ENCODE measurements at regions not wholly inside any gene's neighbourhood (a gene's known extent, or its start where the extent isn't known, plus 50 kb on each side); places are given as distances from the start of the nearest gene placed in this dataset.
"Not testable (repeated sequence)": the region's sequence is repeated elsewhere in the genome, so short reads cannot be mapped to it uniquely, and the experiment has no call there.

DNA sequence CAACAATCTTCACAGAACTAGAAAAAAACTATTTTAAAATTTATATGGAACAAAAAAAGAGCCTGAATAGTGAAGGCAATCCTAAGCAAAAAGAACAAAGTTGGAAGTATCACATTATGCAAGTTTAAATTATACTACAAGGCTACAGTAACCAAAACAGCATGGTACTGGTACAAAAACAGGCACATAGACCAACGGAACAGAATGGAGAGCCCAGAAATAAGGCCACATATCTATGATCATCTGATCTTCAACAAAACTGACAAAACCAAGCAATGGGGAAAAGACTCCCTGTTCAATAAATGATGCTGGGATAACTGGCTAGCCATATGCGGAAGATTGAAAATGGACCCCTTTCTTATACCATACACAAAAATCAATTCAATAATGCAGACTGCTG, 74.4 kb upstream of the RTN4 start:
- DNase-seq (ENCODE audit: low read depth); H3K4me3 ChIP-seq (ENCODE audit: low read depth, low read length): not testable (repeated sequence)

DNA sequence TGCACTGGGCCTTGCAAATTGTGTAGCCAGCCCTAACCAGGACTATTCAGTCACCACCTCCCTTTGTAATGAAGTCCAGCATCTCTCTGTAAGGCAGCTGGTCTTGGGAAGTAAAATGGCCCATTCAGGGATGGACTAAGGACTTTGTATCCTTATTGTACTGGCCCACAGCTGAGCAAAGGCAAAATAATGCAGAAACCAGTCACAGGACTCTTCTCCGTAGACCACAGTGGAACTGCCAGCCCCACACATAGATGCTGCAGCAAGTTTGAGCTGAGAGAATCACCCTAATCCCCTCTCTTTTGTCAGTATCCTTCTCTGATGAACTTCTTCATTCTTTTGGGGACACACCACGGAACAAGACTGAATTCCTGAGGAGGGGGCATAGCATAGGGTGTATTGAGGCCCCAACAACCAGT, 73.6 kb upstream of the RTN4 start:
- DNase-seq (ENCODE audit: low read depth): no peak
- TF ChIP-seq, protein P1, sequence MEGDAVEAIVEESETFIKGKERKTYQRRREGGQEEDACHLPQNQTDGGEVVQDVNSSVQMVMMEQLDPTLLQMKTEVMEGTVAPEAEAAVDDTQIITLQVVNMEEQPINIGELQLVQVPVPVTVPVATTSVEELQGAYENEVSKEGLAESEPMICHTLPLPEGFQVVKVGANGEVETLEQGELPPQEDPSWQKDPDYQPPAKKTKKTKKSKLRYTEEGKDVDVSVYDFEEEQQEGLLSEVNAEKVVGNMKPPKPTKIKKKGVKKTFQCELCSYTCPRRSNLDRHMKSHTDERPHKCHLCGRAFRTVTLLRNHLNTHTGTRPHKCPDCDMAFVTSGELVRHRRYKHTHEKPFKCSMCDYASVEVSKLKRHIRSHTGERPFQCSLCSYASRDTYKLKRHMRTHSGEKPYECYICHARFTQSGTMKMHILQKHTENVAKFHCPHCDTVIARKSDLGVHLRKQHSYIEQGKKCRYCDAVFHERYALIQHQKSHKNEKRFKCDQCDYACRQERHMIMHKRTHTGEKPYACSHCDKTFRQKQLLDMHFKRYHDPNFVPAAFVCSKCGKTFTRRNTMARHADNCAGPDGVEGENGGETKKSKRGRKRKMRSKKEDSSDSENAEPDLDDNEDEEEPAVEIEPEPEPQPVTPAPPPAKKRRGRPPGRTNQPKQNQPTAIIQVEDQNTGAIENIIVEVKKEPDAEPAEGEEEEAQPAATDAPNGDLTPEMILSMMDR (IDR thresholded peaks at IDR 0.05; ENCODE audit: control insufficient read depth, extremely low read depth, insufficient read depth): no peak
- H3K4me3 ChIP-seq (ENCODE audit: low read depth, low read length): no peak overlapping the region

DNA sequence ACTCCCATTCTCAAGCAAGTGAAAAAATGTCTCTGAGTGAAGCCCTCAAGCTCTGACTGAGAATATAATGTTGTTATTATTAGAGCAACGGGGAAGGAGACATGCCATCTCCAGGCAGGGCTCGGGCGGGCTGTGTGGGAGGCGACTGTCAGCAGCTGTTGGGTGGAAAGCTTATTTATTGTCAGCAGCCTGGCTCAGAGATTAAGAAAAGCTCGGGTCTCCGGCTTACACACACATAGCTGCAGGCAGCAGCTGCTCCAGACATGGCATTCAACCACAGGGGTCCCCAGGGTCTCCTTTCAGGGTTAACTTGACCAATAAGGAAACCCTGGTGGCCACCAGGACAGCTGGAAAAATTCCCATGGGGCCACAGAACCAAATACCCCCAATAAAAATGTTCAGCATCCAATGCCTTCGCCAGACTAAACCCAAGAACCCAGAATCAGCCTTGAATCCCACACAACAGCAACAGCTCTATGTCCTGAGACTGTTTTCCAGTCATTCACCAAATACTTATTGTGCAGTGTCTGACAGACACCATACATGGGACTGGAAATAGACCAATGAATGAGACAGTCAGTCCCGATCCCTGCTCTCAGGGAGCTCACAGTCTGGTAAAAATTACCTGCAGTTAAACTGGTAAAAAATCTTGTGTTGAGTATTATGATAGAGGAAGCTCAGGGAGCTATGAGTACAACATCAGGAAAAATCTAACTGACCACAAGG, 70.5 kb upstream of the RTN4 start:
- DNase-seq (ENCODE audit: low read depth): no peak
- TF ChIP-seq, protein P1 (IDR thresholded peaks at IDR 0.05; ENCODE audit: control insufficient read depth, extremely low read depth, insufficient read depth): no peak
- no peak overlapping the region for H3K4me3 ChIP-seq (ENCODE audit: low read depth, low read length)

DNA sequence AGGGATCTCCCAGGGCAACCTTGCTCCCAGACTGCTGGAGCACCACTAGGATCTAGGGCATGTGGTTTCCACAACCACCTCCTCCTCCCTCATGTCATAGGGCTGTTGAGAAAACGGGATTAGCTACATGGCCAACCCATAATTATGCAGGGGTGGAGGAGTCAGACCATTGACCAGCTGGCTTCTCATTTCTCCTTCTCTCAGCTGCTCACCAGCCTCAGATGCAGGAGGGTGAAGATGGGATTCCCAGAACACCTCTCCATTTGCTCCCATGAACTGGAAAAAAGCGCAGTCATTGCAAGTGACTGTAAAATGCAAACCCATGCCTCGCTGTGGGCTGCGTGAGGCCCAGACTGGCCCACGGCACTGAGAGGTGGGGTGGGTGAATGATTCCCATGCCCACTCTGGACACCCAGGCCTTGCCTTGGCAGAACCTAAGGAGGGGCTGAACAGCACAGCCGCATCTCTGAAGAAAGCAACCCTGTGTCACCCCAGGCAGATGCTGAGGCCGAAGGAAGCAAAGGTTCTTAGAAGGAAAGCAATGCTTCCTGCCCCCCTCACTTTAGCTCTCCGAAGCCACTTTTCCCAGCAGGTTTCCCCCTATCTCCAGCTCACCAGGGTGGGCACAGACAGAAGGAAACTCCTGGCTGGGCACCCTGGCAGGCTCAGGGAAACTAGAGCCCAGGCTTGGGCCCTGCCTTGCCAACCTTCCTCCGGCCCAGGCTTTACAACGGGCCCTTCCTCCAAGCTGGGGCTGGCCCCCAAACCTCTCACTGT, 69.6 kb upstream of the RTN4 start:
- no peak overlapping the region for H3K4me3 ChIP-seq (ENCODE audit: low read depth, low read length)
- DNase-seq (ENCODE audit: low read depth): no peak
- TF ChIP-seq, protein P1 (IDR thresholded peaks at IDR 0.05; ENCODE audit: control insufficient read depth, extremely low read depth, insufficient read depth): no peak

DNA sequence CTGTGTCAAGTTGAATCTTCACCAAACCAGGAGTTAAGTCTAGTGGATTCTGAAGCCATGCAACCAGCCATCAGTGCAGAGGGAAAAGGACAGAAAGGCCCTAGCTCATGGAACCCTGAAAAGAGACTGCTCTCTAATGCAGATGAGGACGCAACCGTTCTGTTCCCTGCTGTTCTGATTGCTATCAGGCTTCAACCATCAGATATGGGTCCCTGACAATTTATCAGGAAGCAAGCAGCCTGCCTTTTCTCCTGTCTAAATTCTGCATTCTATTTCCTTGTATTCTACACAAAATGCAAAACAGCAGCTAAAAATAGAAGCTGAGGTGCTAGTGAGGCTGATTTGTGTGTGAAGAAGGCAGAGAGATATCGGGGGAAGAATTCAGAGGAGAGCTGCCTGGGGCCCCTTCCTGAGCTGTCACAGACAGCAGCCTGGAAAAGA, 68.4 kb upstream of the RTN4 start:
- no peak for DNase-seq (ENCODE audit: low read depth)
- TF ChIP-seq, protein P1 (IDR thresholded peaks at IDR 0.05; ENCODE audit: control insufficient read depth, extremely low read depth, insufficient read depth): no peak
- no peak overlapping the region for H3K4me3 ChIP-seq (ENCODE audit: low read depth, low read length)

DNA sequence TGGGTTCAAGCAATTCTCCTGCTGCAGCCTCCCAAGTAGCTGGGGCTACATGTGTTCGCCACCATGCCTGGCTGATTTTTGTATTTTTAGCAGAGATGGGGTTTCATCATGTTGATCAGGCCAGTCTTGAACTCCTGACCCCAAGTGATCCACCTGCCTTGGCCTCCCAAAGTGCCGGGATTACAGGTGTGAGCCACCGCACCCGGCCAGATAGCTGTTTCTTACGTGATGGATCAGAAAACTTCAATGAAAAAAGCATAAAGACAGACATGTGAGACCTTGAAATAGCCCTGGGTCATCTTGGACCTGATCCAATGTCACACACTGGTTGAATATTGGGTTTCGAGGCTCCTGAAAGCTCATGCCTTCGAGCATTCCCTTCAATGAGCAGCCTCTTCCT, 66.7 kb upstream of the RTN4 start:
- H3K4me3 ChIP-seq (ENCODE audit: low read depth, low read length): no peak overlapping the region
- TF ChIP-seq, protein P1 (IDR thresholded peaks at IDR 0.05; ENCODE audit: control insufficient read depth, extremely low read depth, insufficient read depth): no peak
- no peak for DNase-seq (ENCODE audit: low read depth)

DNA sequence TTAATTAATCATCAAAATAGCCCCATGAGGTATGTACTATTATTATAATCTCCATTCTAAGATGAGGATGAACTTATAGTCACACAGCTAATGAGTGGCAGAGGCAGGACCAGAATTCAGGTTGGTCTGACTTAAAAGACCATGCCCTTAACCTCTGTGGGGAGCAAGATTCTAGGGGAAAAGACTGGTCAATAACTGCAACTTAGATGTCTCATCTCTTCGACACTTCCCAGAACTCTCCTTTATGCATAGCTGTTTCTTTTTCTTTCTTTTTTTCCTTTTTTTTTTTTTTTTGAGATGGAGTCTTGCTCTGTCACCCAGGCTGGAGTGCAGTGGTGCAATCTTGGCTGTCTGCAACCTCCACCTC, 66.3 kb upstream of the RTN4 start:
- TF ChIP-seq, protein P1 (IDR thresholded peaks at IDR 0.05; ENCODE audit: control insufficient read depth, extremely low read depth, insufficient read depth): no peak
- DNase-seq (ENCODE audit: low read depth): no peak
- H3K4me3 ChIP-seq (ENCODE audit: low read depth, low read length): no peak overlapping the region

Measured in LNCaP clone FGC (cell line).